H1 (cell line): ENCODE measurements at regions not wholly inside any gene's neighbourhood (a gene's known extent, or its start where the extent isn't known, plus 50 kb on each side); places are given as distances from the start of the nearest gene placed in this dataset.

Source experiments
- CTCF ChIA-PET: fragments of 300-600 bp; sonication (Branson Sonifier 250); formaldehyde crosslinking; loops from one replicate; lab custom pipeline; 2021; ENCODE audit not compliant: partially characterized antibody; lab: Charles Lee
- POLR2A ChIA-PET: fragments of 300-600 bp; sonication (Branson Sonifier 250); formaldehyde crosslinking; loops from one replicate; lab custom pipeline; 2021; ENCODE audit warnings: inconsistent platforms; ENCODE audit not compliant: partially characterized antibody; lab: Charles Lee
- DNase-seq, 2 experiments: peaks; one replicate each; pipeline versions ENCODE4 v3.0.0 to v3.0.0-alpha.2; 2010 to 2022; ENCODE audit warnings: low spot score in 2 of 2, low read depth in 1 of 2, mixed read lengths in 1 of 2
- FAIRE-seq: peaks from 2 replicates; lab custom pipeline; 2011; peaks lifted over from hg19 to GRCh38; lab: Jason Lieb, UNC
- H2AFZ ChIP-seq: 2 replicates; pipeline ENCODE4 v1.8.1; 2012; ENCODE audit warnings: low read length, inconsistent platforms
- H2AK5ac ChIP-seq: 2 replicates; pipeline ENCODE4 v1.6.1; 2013; ENCODE audit warnings: low read depth, low read length
- H2BK120ac ChIP-seq: replicated peaks from 2 replicates; pipeline ENCODE3; 2013; ENCODE audit warnings: low read depth, low read length, inconsistent platforms
- H2BK12ac ChIP-seq: 2 replicates; pipeline ENCODE4 v1.6.1; 2013; ENCODE audit warnings: low read depth, low read length
- H2BK15ac ChIP-seq: 2 replicates; pipeline ENCODE4 v1.6.1; 2013; ENCODE audit warnings: low read length
- H2BK20ac ChIP-seq: 2 replicates; pipeline ENCODE4 v1.6.1; 2013; ENCODE audit warnings: low read length
- H2BK5ac ChIP-seq: 2 replicates; pipeline ENCODE4 v1.6.1; 2013; ENCODE audit warnings: low read depth, low read length
- H3K14ac ChIP-seq: 2 replicates; pipeline ENCODE4 v1.6.1; 2013; ENCODE audit warnings: inconsistent platforms; ENCODE audit not compliant: insufficient read length
- H3K18ac ChIP-seq: 2 replicates; pipeline ENCODE4 v1.6.1; 2013; ENCODE audit warnings: low read length; ENCODE audit errors: extremely low read depth
- H3K23ac ChIP-seq: 2 replicates; pipeline ENCODE4 v1.6.1; 2013; ENCODE audit warnings: inconsistent platforms; ENCODE audit not compliant: insufficient read length
- H3K23me2 ChIP-seq: 2 replicates; pipeline ENCODE4 v1.6.1; 2013; ENCODE audit warnings: low read depth, low read length
- H3K27ac ChIP-seq: 2 replicates; pipeline ENCODE4 v1.6.1; 2011; ENCODE audit warnings: low read depth, low read length, inconsistent platforms
- H3K27me3 ChIP-seq, 4 experiments: replicated peaks in 1 of 4; 1 replicate in 1 of 4; 2 replicates in 3 of 4; pipeline versions ENCODE4 v1.6.1 to v1.8.1; 2011 to 2013; ENCODE audit warnings: low read length in 3 of 4, mild to moderate bottlenecking in 3 of 4, inconsistent platforms in 2 of 4, mixed read lengths in 2 of 4, moderate library complexity in 1 of 4; ENCODE audit not compliant: control insufficient read depth in 3 of 4, insufficient read depth in 3 of 4; ENCODE audit errors: extremely low read depth in 1 of 4
- H3K36me3 ChIP-seq, 4 experiments: 2 replicates each; pipeline versions ENCODE4 v1.6.1 to v1.8.1; 2011 to 2013; ENCODE audit warnings: mild to moderate bottlenecking in 4 of 4, low read length in 3 of 4, moderate library complexity in 2 of 4, control low read depth in 1 of 4, inconsistent platforms in 1 of 4; ENCODE audit not compliant: insufficient read depth in 4 of 4, control insufficient read depth in 2 of 4
- H3K4ac ChIP-seq: replicated peaks from 2 replicates; pipeline ENCODE3; 2013; ENCODE audit warnings: low read length, low read depth, mixed read lengths, inconsistent platforms; ENCODE audit not compliant: insufficient read length
- H3K4me1 ChIP-seq, 4 experiments: replicated peaks in 1 of 4; 1 replicate in 1 of 4; 2 replicates in 3 of 4; pipeline versions ENCODE4 v1.6.1 to v1.8.1; 2011 to 2013; ENCODE audit warnings: low read length in 3 of 4, inconsistent platforms in 2 of 4, mixed read lengths in 1 of 4; ENCODE audit not compliant: insufficient read depth in 4 of 4, control insufficient read depth in 3 of 4
- H3K4me2 ChIP-seq, 2 experiments: 2 replicates each; pipeline versions ENCODE4 v1.6.1 to v1.8.1; 2011 to 2013; ENCODE audit warnings: low read depth in 2 of 2, low read length in 2 of 2, control low read depth in 1 of 2, inconsistent platforms in 1 of 2, mild to moderate bottlenecking in 1 of 2; ENCODE audit not compliant: insufficient read depth in 1 of 2
- H3K4me3 ChIP-seq, 4 experiments: fragments of 200-600, 300-600 bp in 1 of 4; sonication (generic), shearing (Covaris generic), sonication (Bioruptor Twin) in 1 of 4; 2 replicates each; pipeline versions ENCODE4 v1.5.1 to v1.8.1; 2011 to 2016; ENCODE audit warnings: low read length in 4 of 4, low read depth in 3 of 4, control low read depth in 2 of 4, inconsistent platforms in 2 of 4, mild to moderate bottlenecking in 2 of 4, mixed read lengths in 1 of 4, moderate library complexity in 1 of 4; ENCODE audit not compliant: insufficient read depth in 2 of 4; ENCODE audit errors: extremely low read depth in 1 of 4
- H3K56ac ChIP-seq: replicated peaks from 2 replicates; pipeline ENCODE3; 2013; ENCODE audit warnings: low read depth, mild to moderate bottlenecking, mixed read lengths, low read length, inconsistent platforms; ENCODE audit not compliant: insufficient read length
- H3K79me1 ChIP-seq: 2 replicates; pipeline ENCODE4 v1.6.1; 2013; ENCODE audit warnings: low read depth, low read length, control low read depth
- H3K79me2 ChIP-seq, 2 experiments: 2 replicates each; pipeline versions ENCODE4 v1.6.1 to v1.8.1; 2012 to 2013; ENCODE audit warnings: low read length in 2 of 2, mild to moderate bottlenecking in 2 of 2, inconsistent platforms in 1 of 2; ENCODE audit not compliant: insufficient read depth in 2 of 2, control insufficient read depth in 1 of 2
- H3K9ac ChIP-seq, 4 experiments: replicated peaks in 1 of 4; 1 replicate in 1 of 4; 2 replicates in 3 of 4; pipeline versions ENCODE4 v1.6.1 to v1.8.1; 2011 to 2013; ENCODE audit warnings: low read depth in 3 of 4, low read length in 3 of 4, control low read depth in 2 of 4, mild to moderate bottlenecking in 2 of 4, moderate library complexity in 2 of 4, inconsistent platforms in 1 of 4; ENCODE audit errors: extremely low read depth in 1 of 4
- H3K9me3 ChIP-seq, 2 experiments: 2 replicates each; pipeline versions ENCODE4 v1.6.1 to v1.8.1; 2012 to 2013; ENCODE audit warnings: mild to moderate bottlenecking in 2 of 2, moderate library complexity in 2 of 2, control low read depth in 1 of 2, inconsistent platforms in 1 of 2, low read depth in 1 of 2, low read length in 1 of 2, mixed read lengths in 1 of 2; ENCODE audit not compliant: insufficient read depth in 2 of 2
- H4K20me1 ChIP-seq, 2 experiments: replicated peaks in 1 of 2; 2 replicates each; pipeline versions ENCODE3 to v1.8.1; 2011 to 2013; ENCODE audit warnings: inconsistent platforms in 2 of 2, low read length in 2 of 2, mild to moderate bottlenecking in 1 of 2; ENCODE audit not compliant: insufficient read depth in 2 of 2, control insufficient read depth in 1 of 2
- H4K5ac ChIP-seq: 2 replicates; pipeline ENCODE4 v1.6.1; 2013; ENCODE audit warnings: low read length, low read depth, mixed read lengths, inconsistent platforms; ENCODE audit not compliant: insufficient read length
- H4K8ac ChIP-seq: 2 replicates; pipeline ENCODE4 v1.8.0; 2013; ENCODE audit warnings: mild to moderate bottlenecking, moderate library complexity, low read length, inconsistent platforms; ENCODE audit not compliant: insufficient read depth; ENCODE audit errors: extremely low read depth
- H4K91ac ChIP-seq: replicated peaks from 2 replicates; pipeline ENCODE3; 2013; ENCODE audit warnings: low read length, mixed read lengths, inconsistent platforms; ENCODE audit not compliant: insufficient read length
- CHD2 ChIP-seq: IDR thresholded peaks from 2 replicates; pipeline ENCODE4 v1.6.1; 2012; ENCODE audit warnings: low read length, improper control_type of control experiment
- MAFK ChIP-seq: IDR thresholded peaks from 2 replicates; pipeline ENCODE4 v1.6.1; 2012; ENCODE audit warnings: low read depth, mild to moderate bottlenecking, improper control_type of control experiment, low read length
- NRF1 ChIP-seq: IDR thresholded peaks from 2 replicates; pipeline ENCODE4 v1.6.1; 2011; ENCODE audit warnings: mild to moderate bottlenecking, low read depth, low read length, improper control_type of control experiment
- RAD21 ChIP-seq, 2 experiments: IDR thresholded peaks in 1 of 2; conservative IDR thresholded peaks in 1 of 2; 2 replicates each; pipeline ENCODE4 v1.6.1; 2011; ENCODE audit warnings: low read depth in 2 of 2, low read length in 2 of 2, improper control_type of control experiment in 1 of 2, inconsistent platforms in 1 of 2, mild to moderate bottlenecking in 1 of 2, moderate library complexity in 1 of 2
- SP2 ChIP-seq: IDR thresholded peaks from 2 replicates; pipeline ENCODE4 v1.6.1; 2012; ENCODE audit warnings: mild to moderate bottlenecking, low read length, inconsistent platforms
- TAF7 ChIP-seq: optimal IDR thresholded peaks from 2 replicates; pipeline ENCODE3; 2011; ENCODE audit warnings: low read depth, mild to moderate bottlenecking, inconsistent platforms, low read length, moderate library complexity, borderline replicate concordance
- WGBS, 2 experiments: shearing (Covaris generic) in 1 of 2; methylation state at CpG; one replicate each; pipeline versions ENCODE4 v1.1.6 to v1.1.7; 2013 to 2015; ENCODE audit warnings: low lambda C conversion rate in 2 of 2, mixed read lengths in 2 of 2, inconsistent platforms in 1 of 2, low coverage in 1 of 2, missing lambda C conversion rate in 1 of 2; ENCODE audit not compliant: insufficient replicate concordance in 2 of 2, insufficient coverage in 1 of 2, insufficient read length in 1 of 2; ENCODE audit errors: extremely low coverage in 1 of 2, missing lambda C conversion rate in 1 of 2; 5-methylcytosine and 5-hydroxymethylcytosine counted together

GRCh38 chrX:148380107-148380506 lies 120.3 kb upstream of the AFF2 start:
- H2BK120ac ChIP-seq, result no peak overlapping the region
- no peaks in the 10 kb centered on the region for H3K79me1 ChIP-seq
- no peaks in the 10 kb centered on the region for H3K27me3 ChIP-seq
- no peak overlapping the region for H3K14ac ChIP-seq
- H4K91ac ChIP-seq, result no peak overlapping the region
- no peak overlapping the region for H3K4me3 ChIP-seq
- no peak overlapping the region for H2AFZ ChIP-seq
- peaks cover 0 to 3% (median 1%) of the 10 kb centered on the region in 4 experiments; a peak in 2 of 7 replicates for H3K4me1 ChIP-seq
- H4K20me1 ChIP-seq, result no peaks in the 10 kb centered on the region
- H2BK12ac ChIP-seq, result no peak overlapping the region
- FAIRE-seq, result no peak
- no peak overlapping the region for H3K18ac ChIP-seq
- no peak overlapping the region for H4K5ac ChIP-seq
- no peak overlapping the region for H2AK5ac ChIP-seq
- H4K8ac ChIP-seq, result no peak overlapping the region
- no peak overlapping the region for H3K23ac ChIP-seq
- no peak overlapping the region for H2BK15ac ChIP-seq
- H2BK20ac ChIP-seq, result no peak overlapping the region
- H3K56ac ChIP-seq, result no peak overlapping the region
- no peak overlapping the region for H3K9ac ChIP-seq
- whole genome bisulfite sequencing, 2 experiments, result 100% methylated on average over 1 of the region's 3 CpGs; no CpG with 5 or more reads in 1 of the 2 experiments
- H2BK5ac ChIP-seq, result no peak overlapping the region
- no peak overlapping the region for H3K4me2 ChIP-seq
- H3K36me3 ChIP-seq, result no peaks in the 10 kb centered on the region
- H3K4ac ChIP-seq, result no peak overlapping the region
- no peak overlapping the region for H3K27ac ChIP-seq
- POLR2A ChIA-PET, result no interaction called here
- no peaks in the 10 kb centered on the region for H3K79me2 ChIP-seq
- no peaks in the 10 kb centered on the region for H3K23me2 ChIP-seq
- CTCF ChIA-PET, result interaction anchor here (1.3 kb wide), 1 partner anchor 38 kb away, joined by 4 read pairs; no protein-coding TSS in a partner anchor
- DNase-seq, result no peak
- H3K9me3 ChIP-seq, result no peaks in the 10 kb centered on the region
- TF ChIP-seq RAD21 (IDR thresholded peaks at IDR 0.05 in 1 of 2, conservative IDR thresholded peaks at IDR 0.05 in 1 of 2; ENCODE audit: low read depth in 2 of 2, low read length in 2 of 2), result no peak
- no peak for TF ChIP-seq SP2
- no peak for TF ChIP-seq MAFK
- TF ChIP-seq TAF7, result no peak
- TF ChIP-seq NRF1, result no peak
- TF ChIP-seq CHD2, result no peak
- TF ChIP-seq, all 59 proteins: peak for 0
